ENCODE measurements at regions not wholly inside any gene's neighbourhood (a gene's known extent, or its start where the extent isn't known, plus 50 kb on each side); places are given as distances from the start of the nearest gene placed in this dataset.
"Not testable (repeated sequence)": the region's sequence is repeated elsewhere in the genome, so short reads cannot be mapped to it uniquely, and the experiment has no call there.

- no peak for DNase-seq (ENCODE audit: extremely low read depth in 1 of 2, low read depth in 1 of 2)
These were observed 599.6 kb downstream of the PSAT1 start for GRCh38 chr9:78896479-78896878.

DNA sequence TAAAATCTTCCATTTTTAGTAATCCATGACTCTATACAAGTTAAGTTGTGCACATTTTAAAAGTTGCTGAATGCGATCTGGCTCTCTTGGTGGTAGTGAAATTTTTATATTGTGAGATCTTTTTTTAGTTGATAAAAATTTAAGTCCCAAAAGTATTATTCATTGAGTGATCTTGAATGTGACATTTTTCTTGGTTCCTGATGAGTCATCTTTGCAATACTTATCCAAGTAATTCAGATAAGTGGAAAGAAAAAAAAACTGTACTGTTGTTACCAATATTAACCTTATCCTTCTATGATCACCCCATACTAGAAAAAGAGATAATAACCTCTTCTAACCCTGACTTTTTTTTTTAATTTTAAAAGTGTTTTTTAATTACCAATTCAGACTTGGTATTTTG is 601.3 kb downstream of the PSAT1 start:
- DNase-seq (ENCODE audit: extremely low read depth in 1 of 2, low read depth in 1 of 2), result no peak

DNA sequence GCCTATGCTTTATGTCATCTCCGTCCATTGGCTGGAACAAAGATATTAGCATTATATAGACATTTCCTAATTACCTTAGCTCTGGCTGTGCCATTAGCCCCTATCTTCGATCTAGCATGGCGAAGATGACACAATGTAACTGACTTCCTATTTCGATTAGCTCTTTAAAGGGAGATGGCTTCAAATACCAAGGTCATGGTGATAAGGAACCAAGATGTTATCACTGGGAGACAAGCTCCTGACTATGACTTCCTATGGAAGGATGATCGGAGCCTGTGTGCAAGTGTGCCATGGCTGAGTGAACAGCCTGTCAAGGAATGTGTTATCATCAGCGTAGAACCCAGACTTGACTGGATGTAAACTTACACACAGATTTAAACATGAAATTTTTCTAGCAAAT is 602.1 kb downstream of the PSAT1 start:
- no peak for DNase-seq (ENCODE audit: extremely low read depth in 1 of 2, low read depth in 1 of 2)

DNA sequence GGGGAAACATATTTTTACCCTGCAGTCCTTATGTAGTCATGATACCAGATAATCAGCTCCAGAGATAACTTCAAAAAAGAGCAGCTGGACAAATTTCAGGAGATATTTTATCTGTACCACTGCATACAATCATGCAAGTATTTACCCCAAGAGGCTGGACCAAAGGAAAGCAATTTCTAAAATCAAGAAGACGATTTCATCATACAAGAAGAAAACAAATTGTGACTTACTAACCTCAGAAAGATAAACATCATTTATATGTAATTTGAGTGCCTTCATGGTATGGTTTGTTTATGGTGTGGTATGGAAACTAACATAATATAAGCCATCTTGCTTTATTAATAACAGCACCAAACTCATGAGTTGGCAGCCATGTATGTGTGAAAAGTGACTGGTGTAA is 603.6 kb downstream of the PSAT1 start:
- DNase-seq (ENCODE audit: extremely low read depth in 1 of 2, low read depth in 1 of 2), result no peak

DNA sequence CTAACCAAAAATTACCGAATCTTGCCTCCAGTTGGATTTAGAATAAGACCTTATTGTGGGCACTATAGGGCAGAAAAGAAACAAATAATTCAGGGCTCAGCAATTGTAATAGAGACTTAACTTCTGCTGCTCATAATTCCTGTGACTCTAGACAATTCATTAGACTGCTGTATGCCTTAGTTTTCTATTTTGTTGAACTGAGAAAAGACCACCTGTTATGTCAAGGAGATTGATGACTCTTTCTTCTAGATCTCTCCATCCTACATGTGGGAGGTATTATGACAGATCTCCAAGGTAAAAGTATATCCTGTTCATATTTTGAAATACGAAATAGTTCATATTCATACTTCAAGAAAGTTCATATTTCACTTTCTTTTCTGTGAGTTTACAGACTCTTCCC is 605.1 kb downstream of the PSAT1 start:
- no peak for DNase-seq (ENCODE audit: extremely low read depth in 1 of 2, low read depth in 1 of 2)

GRCh38 chr9:78903581-78903980 is 606.7 kb downstream of the PSAT1 start:
- no peak for DNase-seq (ENCODE audit: extremely low read depth in 1 of 2, low read depth in 1 of 2)

DNA sequence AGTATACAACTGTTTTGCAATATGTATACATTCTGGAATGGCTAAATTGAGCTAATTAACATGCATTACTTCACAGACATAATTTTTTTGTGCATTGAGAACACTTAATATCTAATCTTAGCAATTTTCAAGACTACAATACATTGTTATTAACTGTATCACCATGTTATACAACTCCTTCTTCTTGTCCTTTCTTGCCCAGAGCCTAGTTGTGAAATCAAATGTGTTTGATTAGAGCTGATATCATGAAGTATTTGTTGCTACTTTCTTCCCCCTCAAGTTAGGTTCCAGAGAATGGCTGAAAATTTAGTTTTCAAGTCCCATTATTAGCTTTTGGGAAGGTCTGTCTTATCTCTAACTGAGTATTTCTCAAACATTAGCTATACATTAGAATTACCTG is 607.8 kb downstream of the PSAT1 start:
- no peak for DNase-seq (ENCODE audit: extremely low read depth in 1 of 2, low read depth in 1 of 2)

DNA sequence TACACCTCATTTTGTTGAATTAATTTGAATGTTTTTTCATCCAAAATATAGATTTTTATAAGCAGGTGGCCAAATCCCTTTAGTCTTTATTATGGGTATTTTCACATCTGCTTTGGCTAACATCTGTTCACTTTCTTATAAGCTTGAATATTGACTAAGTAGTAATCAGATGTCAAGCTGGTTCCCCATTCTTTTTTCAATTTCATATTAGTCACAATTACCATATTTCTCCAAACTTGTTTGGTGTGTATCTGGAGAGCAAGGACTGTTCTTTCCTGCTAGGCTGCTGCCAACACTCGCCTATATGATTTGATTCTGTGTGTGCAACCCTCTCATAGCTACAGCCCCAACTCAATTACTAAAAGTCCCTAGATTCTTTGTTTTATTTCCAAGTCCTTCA is 608.5 kb downstream of the PSAT1 start:
- DNase-seq (ENCODE audit: extremely low read depth in 1 of 2, low read depth in 1 of 2), result no peak

DNA sequence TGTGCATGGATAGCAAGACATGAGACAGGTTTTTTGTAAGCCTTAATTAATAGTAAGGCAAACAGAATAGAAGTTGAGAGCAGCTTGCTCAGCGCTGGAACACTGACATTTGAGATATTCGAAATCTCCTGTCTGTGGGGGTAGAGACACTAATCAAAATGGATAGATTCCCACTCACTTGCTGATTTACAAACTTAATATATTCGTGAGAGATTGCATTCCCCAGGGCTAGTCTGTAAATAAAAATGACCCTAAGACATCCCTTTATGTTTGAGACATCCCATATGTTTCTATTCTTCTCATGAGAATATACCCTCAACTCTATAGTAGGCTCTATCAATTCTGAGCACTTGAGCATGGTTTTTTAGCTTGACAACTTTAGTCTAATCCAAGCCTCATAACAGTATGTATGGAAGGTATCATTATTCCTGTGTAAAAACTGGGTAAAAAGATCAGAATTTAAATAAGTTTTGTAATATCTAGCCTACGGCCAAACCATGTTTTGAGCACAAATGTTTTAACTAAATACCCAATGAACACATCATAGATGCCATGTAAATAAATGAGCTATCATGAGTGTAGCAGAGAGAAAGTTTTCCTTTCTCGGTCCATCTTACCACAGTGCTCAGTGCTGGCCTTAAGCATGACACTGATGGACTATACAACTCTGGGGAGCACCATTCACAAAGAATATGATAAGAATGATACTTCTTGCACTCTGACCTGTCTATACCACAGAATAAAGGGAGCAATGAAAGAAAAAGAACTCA is 609.2 kb downstream of the PSAT1 start:
- no peak for DNase-seq (ENCODE audit: extremely low read depth in 1 of 2, low read depth in 1 of 2)

GRCh38 chr9:78909566-78909965 is 612.6 kb downstream of the PSAT1 start:
- DNase-seq (ENCODE audit: extremely low read depth in 1 of 2, low read depth in 1 of 2), result no peak

DNA sequence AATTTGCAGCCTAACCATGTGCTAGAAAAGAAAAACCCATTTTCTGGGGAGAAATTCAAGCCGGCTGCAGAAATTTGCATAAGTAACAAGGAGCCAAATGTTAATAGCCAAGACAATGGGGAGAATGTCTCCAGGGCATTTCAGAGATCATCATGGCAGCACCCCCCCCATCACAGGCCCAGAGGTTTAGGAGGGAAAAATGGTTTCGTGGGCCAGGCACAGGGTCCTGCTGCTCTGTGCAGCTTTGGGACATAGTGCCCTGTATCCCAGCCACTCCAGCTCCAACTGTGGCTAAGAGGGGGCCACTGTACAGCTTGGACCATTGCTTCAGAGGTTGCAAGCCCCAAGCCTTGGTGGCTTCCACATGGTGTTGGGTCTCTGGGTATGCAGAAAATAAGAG is 620.0 kb downstream of the PSAT1 start:
- not testable (repeated sequence) for DNase-seq (ENCODE audit: extremely low read depth in 1 of 2, low read depth in 1 of 2)

GRCh38 chr9:78918976-78919375 is 622.1 kb downstream of the PSAT1 start:
- no peak for DNase-seq (ENCODE audit: extremely low read depth in 1 of 2, low read depth in 1 of 2)

DNA sequence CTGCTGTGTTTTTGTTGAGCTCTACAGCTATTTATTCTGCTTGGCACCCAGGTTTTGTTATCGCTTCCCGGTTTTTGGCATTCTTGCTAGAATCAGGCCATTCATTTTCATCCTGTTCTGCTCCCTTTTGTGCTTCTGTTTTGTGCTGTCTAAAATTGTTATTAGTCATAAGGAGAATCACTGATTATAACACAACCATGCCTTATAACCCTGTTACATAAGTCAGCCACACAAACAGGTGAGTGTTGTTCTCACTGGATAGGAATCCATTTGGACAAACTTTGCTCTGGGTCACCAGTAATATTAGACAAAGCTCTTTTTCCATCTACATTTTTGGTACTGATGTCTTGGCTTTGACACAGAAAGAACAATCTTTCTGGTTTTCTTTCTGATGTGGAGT is 622.8 kb downstream of the PSAT1 start:
- DNase-seq (ENCODE audit: extremely low read depth in 1 of 2, low read depth in 1 of 2), result no peak

GRCh38 chr9:78921341-78921740 is 624.4 kb downstream of the PSAT1 start:
- no peak for DNase-seq (ENCODE audit: extremely low read depth in 1 of 2, low read depth in 1 of 2)

- no peak for DNase-seq (ENCODE audit: extremely low read depth in 1 of 2, low read depth in 1 of 2)
These were observed 627.2 kb downstream of the PSAT1 start for GRCh38 chr9:78923966-78924659.

- no peak for DNase-seq (ENCODE audit: extremely low read depth in 1 of 2, low read depth in 1 of 2)
These were observed 630.4 kb downstream of the PSAT1 start for GRCh38 chr9:78927099-78927940.

GRCh38 chr9:78928625-78929405 is 631.9 kb downstream of the PSAT1 start:
- no peak for DNase-seq (ENCODE audit: extremely low read depth in 1 of 2, low read depth in 1 of 2)

GRCh38 chr9:78930281-78930680 is 633.4 kb downstream of the PSAT1 start:
- DNase-seq (ENCODE audit: extremely low read depth in 1 of 2, low read depth in 1 of 2), result no peak

GRCh38 chr9:78932849-78933627 is 636.1 kb downstream of the PSAT1 start:
- no peak for DNase-seq (ENCODE audit: extremely low read depth in 1 of 2, low read depth in 1 of 2)

- no peak for DNase-seq (ENCODE audit: extremely low read depth in 1 of 2, low read depth in 1 of 2)
These were observed 636.9 kb upstream of the TLE4 start for GRCh38 chr9:78934880-78935279.
